AG20443 (cell line): ENCODE measurements at regions not wholly inside any gene's neighbourhood (a gene's known extent, or its start where the extent isn't known, plus 50 kb on each side); places are given as distances from the start of the nearest gene placed in this dataset.

ENCODE experiments used
- DNase-seq: peaks from one replicate; pipeline ENCODE4 v3.0.0; 2012; ENCODE audit warnings: low spot score, mixed read lengths

- DNase-seq = no peak
These were observed 260.4 kb upstream of the MIR17HG start for GRCh38 chr13:91086936-91087716.

GRCh38 chr13:91097269-91097668 is 250.2 kb upstream of the MIR17HG start:
- DNase-seq = no peak

- no peak for DNase-seq
These were observed 247.6 kb upstream of the MIR17HG start for GRCh38 chr13:91099877-91100276.

- no peak for DNase-seq
These were observed 246.5 kb upstream of the MIR17HG start for GRCh38 chr13:91100944-91101343.

GRCh38 chr13:91101381-91101780 is 246.1 kb upstream of the MIR17HG start:
- no peak for DNase-seq

GRCh38 chr13:91105270-91105669 is 242.2 kb upstream of the MIR17HG start:
- DNase-seq = no peak

GRCh38 chr13:91106565-91106964 is 240.9 kb upstream of the MIR17HG start:
- no peak for DNase-seq

- no peak for DNase-seq
These were observed 239.2 kb upstream of the MIR17HG start for GRCh38 chr13:91108315-91108714.

GRCh38 chr13:91111476-91112200 is 235.8 kb upstream of the MIR17HG start:
- DNase-seq = no peak

- DNase-seq = no peak
These were observed 235.1 kb upstream of the MIR17HG start for GRCh38 chr13:91112201-91112923.

GRCh38 chr13:91112924-91113277 is 234.6 kb upstream of the MIR17HG start:
- DNase-seq = no peak

GRCh38 chr13:91115776-91116175 is 231.7 kb upstream of the MIR17HG start:
- DNase-seq = no peak

- no peak for DNase-seq
These were observed 230.1 kb upstream of the MIR17HG start for GRCh38 chr13:91117351-91117750.

- DNase-seq = no peak
These were observed 227.8 kb upstream of the MIR17HG start for GRCh38 chr13:91119643-91120042.

GRCh38 chr13:91122766-91123165 is 224.7 kb upstream of the MIR17HG start:
- no peak for DNase-seq

- DNase-seq = no peak
These were observed 223.9 kb upstream of the MIR17HG start for GRCh38 chr13:91123456-91124127.

- DNase-seq = no peak
These were observed 220.7 kb upstream of the MIR17HG start for GRCh38 chr13:91126806-91127205.

GRCh38 chr13:91127995-91128394 is 219.5 kb upstream of the MIR17HG start:
- DNase-seq = no peak

- DNase-seq = no peak
These were observed 215.1 kb upstream of the MIR17HG start for GRCh38 chr13:91132381-91132780.

- no peak for DNase-seq
These were observed 214.7 kb upstream of the MIR17HG start for GRCh38 chr13:91132786-91133185.

GRCh38 chr13:91133941-91134802 is 213.3 kb upstream of the MIR17HG start:
- DNase-seq = peak; percentile 70
